Fibroblast of skin of abdomen (primary cell): ENCODE measurements at regions not wholly inside any gene's neighbourhood (a gene's known extent, or its start where the extent isn't known, plus 50 kb on each side); places are given as distances from the start of the nearest gene placed in this dataset.
"Not testable (repeated sequence)": the region's sequence is repeated elsewhere in the genome, so short reads cannot be mapped to it uniquely, and the experiment has no call there.

Experiments used
- DNase-seq: peaks from one replicate; pipeline ENCODE4 v3.0.0-alpha.2; 2013

- no peak for DNase-seq
Observed at GRCh38 chr3:115204475-115204874, 57.4 kb upstream of the ZBTB20 start.

- no peak for DNase-seq
Observed at GRCh38 chr3:115208066-115208750, 61.1 kb upstream of the ZBTB20 start.

GRCh38 chr3:115211810-115212492 lies 64.9 kb upstream of the ZBTB20 start:
- DNase-seq: no peak

GRCh38 chr3:115212615-115213014 lies 65.5 kb upstream of the ZBTB20 start:
- DNase-seq: no peak

GRCh38 chr3:115213052-115213451 lies 66.0 kb upstream of the ZBTB20 start:
- not testable (repeated sequence) for DNase-seq

- DNase-seq: no peak
Observed at GRCh38 chr3:115217292-115217677, 70.2 kb upstream of the ZBTB20 start.

GRCh38 chr3:115217678-115218451 lies 70.8 kb upstream of the ZBTB20 start:
- DNase-seq: peak; percentile 64

- DNase-seq: no peak
Observed at GRCh38 chr3:115218859-115219258, 71.8 kb upstream of the ZBTB20 start.

GRCh38 chr3:115224687-115225086 lies 77.6 kb upstream of the ZBTB20 start:
- no peak for DNase-seq

GRCh38 chr3:115226844-115227445 lies 79.9 kb upstream of the ZBTB20 start:
- peak; percentile 57 for DNase-seq

- DNase-seq: peak; percentile 60
Observed at GRCh38 chr3:115227461-115227860, 80.4 kb upstream of the ZBTB20 start.

- no peak for DNase-seq
Observed at GRCh38 chr3:115228266-115228665, 81.2 kb upstream of the ZBTB20 start.

GRCh38 chr3:115232167-115232566 lies 85.1 kb upstream of the ZBTB20 start:
- no peak for DNase-seq

GRCh38 chr3:115233021-115233420 lies 85.9 kb upstream of the ZBTB20 start:
- no peak for DNase-seq

- peak; percentile 47 for DNase-seq
Observed at GRCh38 chr3:115236496-115236895, 89.4 kb upstream of the ZBTB20 start.

GRCh38 chr3:115239717-115240116 lies 92.6 kb upstream of the ZBTB20 start:
- DNase-seq: peak; percentile 96

GRCh38 chr3:115244350-115244749 lies 97.3 kb upstream of the ZBTB20 start:
- no peak for DNase-seq

GRCh38 chr3:115245438-115245837 lies 98.3 kb upstream of the ZBTB20 start:
- peak; percentile 93 for DNase-seq

- DNase-seq: no peak
Observed at GRCh38 chr3:115245899-115246298, 98.8 kb upstream of the ZBTB20 start.

- DNase-seq: no peak
Observed at GRCh38 chr3:115246461-115247020, 99.5 kb upstream of the ZBTB20 start.

- peak; percentile 21 for DNase-seq
Observed at GRCh38 chr3:115248274-115248673, 101.2 kb upstream of the ZBTB20 start.

- DNase-seq: peak; percentile 32
Observed at GRCh38 chr3:115251509-115251908, 104.4 kb upstream of the ZBTB20 start.

GRCh38 chr3:115252679-115253078 lies 105.6 kb upstream of the ZBTB20 start:
- DNase-seq: no peak
